Tibial nerve (tissue), 4 donors: ENCODE measurements at regions not wholly inside any gene's neighbourhood (a gene's known extent, or its start where the extent isn't known, plus 50 kb on each side); places are given as distances from the start of the nearest gene placed in this dataset.

Experiments
- EP300 ChIP-seq, 2 donors: sonication (generic); formaldehyde crosslinking; IDR thresholded peaks; one replicate each; pipeline ENCODE4 v1.6.1; 2017; ENCODE audit warnings: antibody characterized with exemption in 2 of 2, mild to moderate bottlenecking in 1 of 2
- POLR2A ChIP-seq, 2 donors: fragments of 450-650 bp; IDR thresholded peaks; one replicate each; pipeline ENCODE4 v1.6.1; 2017; ENCODE audit warnings: antibody characterized with exemption in 2 of 2, mild to moderate bottlenecking in 2 of 2, moderate library complexity in 2 of 2
- TF ChIP-seq, protein P1 (sequence below), 5 experiments: fragments of 200-600 bp in 3 of 5; fragments of 450-650 bp in 2 of 5; sonication (generic) in 3 of 5; IDR thresholded peaks; one replicate each; pipeline ENCODE4 v1.5.1; 2016 to 2019; ENCODE audit warnings: antibody characterized with exemption in 5 of 5, mild to moderate bottlenecking in 3 of 5, moderate library complexity in 2 of 5

DNA sequence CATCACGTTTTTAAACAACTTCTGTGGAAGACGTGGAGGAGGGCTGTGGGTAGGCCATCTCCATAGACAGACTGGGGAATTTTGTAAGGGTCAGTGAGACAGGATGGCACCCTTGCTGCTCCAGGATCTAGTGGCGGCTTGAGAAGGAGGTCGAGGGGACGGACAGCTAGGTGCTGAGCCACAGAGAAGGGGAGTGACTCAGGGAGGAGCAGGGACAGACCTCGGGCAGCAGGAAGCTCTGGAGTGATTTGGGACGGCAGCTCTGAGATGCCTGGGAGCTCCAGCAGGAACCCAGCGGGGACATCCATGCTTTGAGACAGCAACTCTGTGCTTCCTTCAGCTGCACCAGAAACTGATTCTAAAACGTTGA, 169.1 kb upstream of the SOX1 start:
- TF ChIP-seq POLR2A (IDR thresholded peaks at IDR 0.05) (no peak), EP300 (IDR thresholded peaks at IDR 0.05) (no peak)
- TF ChIP-seq, protein P1, sequence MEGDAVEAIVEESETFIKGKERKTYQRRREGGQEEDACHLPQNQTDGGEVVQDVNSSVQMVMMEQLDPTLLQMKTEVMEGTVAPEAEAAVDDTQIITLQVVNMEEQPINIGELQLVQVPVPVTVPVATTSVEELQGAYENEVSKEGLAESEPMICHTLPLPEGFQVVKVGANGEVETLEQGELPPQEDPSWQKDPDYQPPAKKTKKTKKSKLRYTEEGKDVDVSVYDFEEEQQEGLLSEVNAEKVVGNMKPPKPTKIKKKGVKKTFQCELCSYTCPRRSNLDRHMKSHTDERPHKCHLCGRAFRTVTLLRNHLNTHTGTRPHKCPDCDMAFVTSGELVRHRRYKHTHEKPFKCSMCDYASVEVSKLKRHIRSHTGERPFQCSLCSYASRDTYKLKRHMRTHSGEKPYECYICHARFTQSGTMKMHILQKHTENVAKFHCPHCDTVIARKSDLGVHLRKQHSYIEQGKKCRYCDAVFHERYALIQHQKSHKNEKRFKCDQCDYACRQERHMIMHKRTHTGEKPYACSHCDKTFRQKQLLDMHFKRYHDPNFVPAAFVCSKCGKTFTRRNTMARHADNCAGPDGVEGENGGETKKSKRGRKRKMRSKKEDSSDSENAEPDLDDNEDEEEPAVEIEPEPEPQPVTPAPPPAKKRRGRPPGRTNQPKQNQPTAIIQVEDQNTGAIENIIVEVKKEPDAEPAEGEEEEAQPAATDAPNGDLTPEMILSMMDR (IDR thresholded peaks at IDR 0.05), result no peak
